Body of pancreas (tissue), 4 donors: ENCODE measurements at regions not wholly inside any gene's neighbourhood (a gene's known extent, or its start where the extent isn't known, plus 50 kb on each side); places are given as distances from the start of the nearest gene placed in this dataset.

Source experiments
- ATAC-seq: fragments of 150-250 bp; one replicate; pipeline ENCODE4 v1.9.1; 2016
- DNase-seq, 4 donors: peaks; one replicate each; pipeline ENCODE4 v3.0.0-alpha.2; 2019
- H3K27ac ChIP-seq, 4 donors: fragments of 200-600 bp; sonication (generic); 1 replicate in 3 of 4; 2 replicates in 1 of 4; pipeline versions ENCODE4 v1.5.1 to v1.6.1; 2016 to 2019; ENCODE audit warnings: mild to moderate bottlenecking in 1 of 4, mixed read lengths in 1 of 4, moderate library complexity in 1 of 4
- H3K27me3 ChIP-seq, 2 donors: fragments of 200-600 bp; sonication (generic); one replicate each; pipeline ENCODE4 v1.6.0; 2016; ENCODE audit warnings: mild to moderate bottlenecking in 1 of 2
- H3K36me3 ChIP-seq, 2 donors: fragments of 200-600 bp; sonication (generic); replicated peaks in 1 of 2; 2 replicates each; pipeline ENCODE4 v1.5.1; 2016; ENCODE audit warnings: low read depth in 2 of 2; ENCODE audit not compliant: insufficient read depth in 1 of 2
- H3K4me1 ChIP-seq: fragments of 200-600 bp; sonication (generic); one replicate; pipeline ENCODE4 v1.6.0; 2016
- H3K4me3 ChIP-seq, 2 donors: fragments of 200-600 bp; sonication (generic); 1 replicate in 1 of 2; 2 replicates in 1 of 2; pipeline ENCODE4 v1.5.1; 2016 to 2019
- H3K9me3 ChIP-seq, 3 donors: fragments of 200-600 bp; sonication (generic); 1 replicate in 2 of 3; 2 replicates in 1 of 3; pipeline ENCODE4 v1.5.1; 2016
- POLR2A ChIP-seq, 3 donors: fragments of 450-650 bp; IDR thresholded peaks; one replicate each; pipeline ENCODE4 v1.6.1; 2016; ENCODE audit warnings: antibody characterized with exemption in 3 of 3, mild to moderate bottlenecking in 2 of 3
- WGBS, 2 donors: methylation state at CpG; one replicate each; pipeline ENCODE4 v1.1.5; 2017; 5-methylcytosine and 5-hydroxymethylcytosine counted together
- intact Hi-C: fragments of 100-400 bp; cut with DNase I; formaldehyde crosslinking; loops from one replicate; pipeline ENCODE4 v1.15.1; 2023
- TF ChIP-seq, protein P1 (sequence below), 7 experiments: fragments of 450-650 bp in 4 of 7; fragments of 200-600 bp in 3 of 7; sonication (generic) in 3 of 7; IDR thresholded peaks; one replicate each; pipeline ENCODE4 v1.5.1; 2016 to 2019; ENCODE audit warnings: antibody characterized with exemption in 7 of 7

DNA sequence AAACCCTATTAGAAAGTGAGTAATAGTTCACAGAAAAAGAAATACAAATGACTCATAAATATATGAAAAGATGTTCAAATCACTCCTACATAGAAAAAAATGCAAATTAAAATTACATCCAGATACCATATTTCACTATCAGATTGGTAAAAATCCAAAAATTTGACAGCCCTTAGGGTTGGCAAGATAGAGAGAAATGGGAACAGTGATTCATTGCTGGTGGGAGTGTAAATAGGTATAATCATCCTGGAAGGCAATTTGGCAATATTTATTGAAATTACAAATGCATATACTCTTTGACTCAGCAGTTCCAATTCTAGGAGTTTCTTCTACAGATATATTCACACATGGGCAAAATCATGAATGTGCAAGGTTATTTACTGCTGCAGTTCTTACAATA is 273.5 kb downstream of the NR2F1-AS1 start:
- H3K27ac ChIP-seq = no peak overlapping the region
- H3K9me3 ChIP-seq = no peaks in the 10 kb centered on the region
- DNase-seq (no peak), ATAC-seq (no peak)
- TF ChIP-seq POLR2A (IDR thresholded peaks at IDR 0.05) = no peak
- TF ChIP-seq, protein P1, sequence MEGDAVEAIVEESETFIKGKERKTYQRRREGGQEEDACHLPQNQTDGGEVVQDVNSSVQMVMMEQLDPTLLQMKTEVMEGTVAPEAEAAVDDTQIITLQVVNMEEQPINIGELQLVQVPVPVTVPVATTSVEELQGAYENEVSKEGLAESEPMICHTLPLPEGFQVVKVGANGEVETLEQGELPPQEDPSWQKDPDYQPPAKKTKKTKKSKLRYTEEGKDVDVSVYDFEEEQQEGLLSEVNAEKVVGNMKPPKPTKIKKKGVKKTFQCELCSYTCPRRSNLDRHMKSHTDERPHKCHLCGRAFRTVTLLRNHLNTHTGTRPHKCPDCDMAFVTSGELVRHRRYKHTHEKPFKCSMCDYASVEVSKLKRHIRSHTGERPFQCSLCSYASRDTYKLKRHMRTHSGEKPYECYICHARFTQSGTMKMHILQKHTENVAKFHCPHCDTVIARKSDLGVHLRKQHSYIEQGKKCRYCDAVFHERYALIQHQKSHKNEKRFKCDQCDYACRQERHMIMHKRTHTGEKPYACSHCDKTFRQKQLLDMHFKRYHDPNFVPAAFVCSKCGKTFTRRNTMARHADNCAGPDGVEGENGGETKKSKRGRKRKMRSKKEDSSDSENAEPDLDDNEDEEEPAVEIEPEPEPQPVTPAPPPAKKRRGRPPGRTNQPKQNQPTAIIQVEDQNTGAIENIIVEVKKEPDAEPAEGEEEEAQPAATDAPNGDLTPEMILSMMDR (IDR thresholded peaks at IDR 0.05) = no peak
- H3K4me3 ChIP-seq = no peak overlapping the region
- H3K36me3 ChIP-seq = no peaks in the 10 kb centered on the region
- H3K4me1 ChIP-seq = no peaks in the 10 kb centered on the region
- H3K27me3 ChIP-seq = no peaks in the 10 kb centered on the region
- intact Hi-C loops = no loop called here

DNA sequence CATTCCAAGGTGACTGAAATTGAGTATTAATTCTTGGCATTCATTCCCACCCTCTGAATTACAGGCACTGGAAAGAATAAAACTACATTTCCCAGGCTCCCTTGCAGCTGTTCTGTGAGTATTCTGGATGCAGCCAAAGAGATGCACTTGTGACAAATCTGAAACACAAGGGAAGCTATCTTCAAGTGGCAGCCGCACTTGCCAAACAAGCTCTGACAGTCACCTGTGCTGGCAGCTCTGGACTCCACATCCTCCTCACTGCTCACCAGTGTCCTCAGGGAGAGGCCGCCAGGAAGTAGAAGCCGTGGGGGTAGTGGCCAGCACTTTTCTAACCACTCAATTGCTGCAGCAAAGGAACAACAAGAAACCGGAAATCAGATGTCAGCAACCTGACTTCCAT is 275.0 kb downstream of the NR2F1-AS1 start:
- WGBS, 2 donors = 49 to 53% methylated on average over 4 of the region's 4 CpGs
- H3K4me1 ChIP-seq = no peaks in the 10 kb centered on the region
- no peaks in the 10 kb centered on the region for H3K9me3 ChIP-seq
- TF ChIP-seq, protein P1 (IDR thresholded peaks at IDR 0.05) = no peak
- TF ChIP-seq POLR2A (IDR thresholded peaks at IDR 0.05) = no peak
- ATAC-seq (no peak), DNase-seq (no peak)
- H3K27ac ChIP-seq = no peak overlapping the region
- no peaks in the 10 kb centered on the region for H3K36me3 ChIP-seq
- H3K27me3 ChIP-seq = no peaks in the 10 kb centered on the region
- intact Hi-C loops = no loop called here
- no peak overlapping the region for H3K4me3 ChIP-seq

DNA sequence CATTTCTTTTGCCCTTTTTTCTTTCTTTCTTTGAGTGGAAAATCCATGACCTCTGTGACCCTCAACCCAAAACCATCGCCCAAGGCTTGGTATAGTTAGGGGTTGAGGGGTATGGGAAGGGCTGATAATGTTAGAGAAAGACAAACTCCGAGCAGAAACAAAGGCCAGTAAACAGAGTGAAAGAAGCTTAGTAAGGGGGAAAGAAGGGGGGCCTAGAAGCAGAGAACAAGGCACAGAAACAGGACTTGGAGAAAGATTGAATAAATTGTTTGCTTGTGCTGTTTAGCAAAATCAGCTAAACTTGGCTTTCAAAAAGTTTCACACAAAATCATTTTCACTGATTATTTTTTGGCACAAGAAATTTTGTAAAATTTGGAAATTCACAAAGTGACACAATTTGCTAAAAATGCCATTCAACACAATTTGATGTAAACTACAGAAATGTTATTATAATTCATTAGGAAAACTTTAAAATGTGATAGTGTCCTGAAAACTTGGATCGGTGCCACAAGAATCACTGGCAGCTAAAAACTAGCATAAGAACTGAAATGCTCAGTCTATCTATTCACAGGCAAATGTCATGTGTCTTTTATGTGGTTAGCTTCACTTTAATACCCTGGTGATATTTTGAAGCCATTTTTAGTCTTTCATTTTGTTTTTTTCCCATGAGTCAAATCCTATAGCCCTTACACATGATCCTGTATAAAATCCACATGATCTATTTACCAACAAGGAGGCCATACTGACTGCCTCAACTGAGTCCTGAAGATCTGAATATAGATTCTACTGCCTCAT is 276.4 kb downstream of the NR2F1-AS1 start:
- Histone ChIP-seq H3K9me3 (no peaks in the 10 kb centered on the region), H3K4me1 (no peaks in the 10 kb centered on the region), H3K36me3 (no peaks in the 10 kb centered on the region), H3K27me3 (no peaks in the 10 kb centered on the region), H3K4me3 (no peak overlapping the region), H3K27ac (no peak overlapping the region)
- TF ChIP-seq, protein P1 (IDR thresholded peaks at IDR 0.05) = no peak
- TF ChIP-seq POLR2A (IDR thresholded peaks at IDR 0.05) = no peak
- WGBS, 2 donors = 57 to 61% methylated on average over 3 of the region's 3 CpGs
- ATAC-seq = no peak
- no peak for DNase-seq
- intact Hi-C loops = no loop called here

DNA sequence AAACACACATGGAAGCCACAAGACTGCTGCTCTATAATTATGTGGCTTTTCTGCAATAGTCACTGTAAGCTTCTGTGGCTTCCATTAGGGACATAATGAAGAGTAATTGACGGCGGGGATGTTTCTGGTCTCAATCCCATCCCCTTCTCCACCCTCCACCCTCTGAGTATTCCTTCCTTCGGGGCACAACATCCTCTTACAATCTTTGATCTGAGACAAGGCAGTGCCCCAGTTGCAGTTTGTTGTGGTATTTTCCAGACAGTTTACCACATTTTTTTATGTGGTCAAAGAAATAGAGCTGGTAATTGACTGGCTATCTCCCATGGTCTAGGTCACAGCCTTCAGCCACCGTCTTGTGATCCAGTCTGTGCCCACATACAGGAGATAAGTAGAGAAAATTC is 277.7 kb downstream of the NR2F1-AS1 start:
- H3K27me3 ChIP-seq = no peaks in the 10 kb centered on the region
- TF ChIP-seq, protein P1 (IDR thresholded peaks at IDR 0.05) = no peak
- TF ChIP-seq POLR2A (IDR thresholded peaks at IDR 0.05) = no peak
- intact Hi-C loops = no loop called here
- no peak for ATAC-seq
- no peak overlapping the region for H3K4me3 ChIP-seq
- DNase-seq = no peak
- H3K27ac ChIP-seq = no peak overlapping the region
- WGBS, 2 donors = 61 to 68% methylated on average over 4 of the region's 4 CpGs
- no peaks in the 10 kb centered on the region for H3K4me1 ChIP-seq
- no peaks in the 10 kb centered on the region for H3K36me3 ChIP-seq
- H3K9me3 ChIP-seq = no peaks in the 10 kb centered on the region

DNA sequence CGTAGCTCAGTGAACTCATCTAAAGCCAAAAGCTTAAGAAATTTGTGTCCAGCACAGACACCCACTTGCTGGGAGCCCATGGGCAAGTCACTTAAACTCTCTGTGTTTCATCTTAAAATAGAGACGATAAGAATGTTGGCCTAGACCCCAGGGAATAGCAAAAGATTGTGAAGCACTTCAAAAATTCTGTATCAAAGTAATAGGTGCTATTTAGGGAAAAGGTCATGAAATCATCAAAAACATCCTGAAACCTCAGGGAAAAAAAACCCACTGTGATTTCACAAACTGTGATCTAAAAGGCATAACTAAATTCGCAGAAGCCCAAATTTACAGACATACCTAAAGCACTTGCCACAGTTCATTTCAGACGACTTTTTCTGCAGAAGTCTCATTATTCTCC is 278.3 kb downstream of the NR2F1-AS1 start:
- intact Hi-C loops = no loop called here

More for the DNA sequence above, 278.3 kb downstream of the NR2F1-AS1 start:
- no peak overlapping the region for H3K4me3 ChIP-seq
- no peak overlapping the region for H3K27ac ChIP-seq
- no peaks in the 10 kb centered on the region for H3K4me1 ChIP-seq
- H3K36me3 ChIP-seq = no peaks in the 10 kb centered on the region
- TF ChIP-seq, protein P1 (IDR thresholded peaks at IDR 0.05) = no peak
- TF ChIP-seq POLR2A (IDR thresholded peaks at IDR 0.05) = no peak
- no peak for ATAC-seq
- no peaks in the 10 kb centered on the region for H3K27me3 ChIP-seq
- 44 to 61% methylated on average over 4 of the region's 4 CpGs for WGBS, 2 donors
- no peaks in the 10 kb centered on the region for H3K9me3 ChIP-seq
- no peak for DNase-seq
